HL-60 (cell line): ENCODE measurements at regions not wholly inside any gene's neighbourhood (a gene's known extent, or its start where the extent isn't known, plus 50 kb on each side); places are given as distances from the start of the nearest gene placed in this dataset.
"Not testable (repeated sequence)": the region's sequence is repeated elsewhere in the genome, so short reads cannot be mapped to it uniquely, and the experiment has no call there.

Source experiments
- DNase-seq, 2 experiments: peaks; one replicate each; pipeline ENCODE4 v3.0.0-alpha.2; 2010 to 2020; ENCODE audit warnings: low read depth in 1 of 2, low spot score in 1 of 2
- H3K27ac ChIP-seq: fragments of 250-450 bp; sonication (Bioruptor Pico); replicated peaks from 2 replicates; pipeline ENCODE4 v1.5.1; 2020; ENCODE audit warnings: mild to moderate bottlenecking, moderate library complexity
- H3K27me3 ChIP-seq: fragments of 250-450 bp; sonication (Bioruptor Pico); 2 replicates; pipeline ENCODE4 v1.5.1; 2021; ENCODE audit warnings: mild to moderate bottlenecking, moderate library complexity; ENCODE audit not compliant: insufficient read depth, poor library complexity, severe bottlenecking
- H3K4me3 ChIP-seq: replicated peaks from 2 replicates; pipeline ENCODE4 v1.5.1; 2011; ENCODE audit warnings: mild to moderate bottlenecking, control low read depth, low read length; ENCODE audit not compliant: insufficient read depth
- CTCF ChIP-seq: IDR thresholded peaks from one replicate; pipeline ENCODE4 v1.5.1; 2011; ENCODE audit warnings: low read length, control low read depth, inconsistent platforms; ENCODE audit not compliant: insufficient read depth
- GABPA ChIP-seq: IDR thresholded peaks from 2 replicates; pipeline ENCODE4 v1.6.1; 2012; ENCODE audit warnings: low read depth
- POLR2AphosphoS5 ChIP-seq: IDR thresholded peaks from 2 replicates; pipeline ENCODE4 v1.6.1; 2012; ENCODE audit warnings: low read depth
- REST ChIP-seq: IDR thresholded peaks from 2 replicates; pipeline ENCODE4 v1.6.1; 2012; ENCODE audit warnings: low read depth; ENCODE audit not compliant: insufficient replicate concordance
- SPI1 ChIP-seq: IDR thresholded peaks from 2 replicates; pipeline ENCODE4 v1.6.1; 2012; ENCODE audit warnings: low read depth, mild to moderate bottlenecking, borderline replicate concordance

GRCh38 chr1:157302199-157302497 is 164.0 kb upstream of the ETV3 start:
- Histone ChIP-seq H3K27ac (no peak overlapping the region), H3K27me3 (no peaks in the 10 kb centered on the region), H3K4me3 (no peak overlapping the region)
- no peak for DNase-seq
- no peak for TF ChIP-seq GABPA
- no peak for TF ChIP-seq SPI1
- TF ChIP-seq CTCF = no peak
- no peak for TF ChIP-seq POLR2AphosphoS5

- H3K27ac ChIP-seq = no peak overlapping the region
- no peaks in the 10 kb centered on the region for H3K27me3 ChIP-seq
- H3K4me3 ChIP-seq = no peak overlapping the region
- TF ChIP-seq CTCF (no peak), GABPA (no peak), REST (no peak), SPI1 (no peak), POLR2AphosphoS5 (no peak)
- DNase-seq = no peak
Measured at GRCh38 chr1:157301477-157302198, 163.4 kb upstream of the ETV3 start.

GRCh38 chr1:157294387-157295145 is 156.4 kb upstream of the ETV3 start:
- H3K27ac ChIP-seq, H3K4me3 ChIP-seq, H3K27me3 ChIP-seq, DNase-seq: not testable (repeated sequence)

- DNase-seq = no peak
- Histone ChIP-seq H3K4me3 (no peak overlapping the region), H3K27ac (no peak overlapping the region), H3K27me3 (no peaks in the 10 kb centered on the region)
- TF ChIP-seq REST (no peak), GABPA (no peak), SPI1 (no peak), POLR2AphosphoS5 (no peak), CTCF (no peak)
Measured at GRCh38 chr1:157292809-157293564, 154.8 kb upstream of the ETV3 start.
